ENCODE measurements at regions not wholly inside any gene's neighbourhood (a gene's known extent, or its start where the extent isn't known, plus 50 kb on each side); places are given as distances from the start of the nearest gene placed in this dataset.

GRCh38 chr10:34868589-34868988 lies 53.5 kb upstream of the PARD3 start:
- DNase-seq (ENCODE audit: low spot score), result no peak

GRCh38 chr10:34866848-34867247 lies 51.8 kb upstream of the PARD3 start:
- DNase-seq (ENCODE audit: low spot score), result no peak
